Subcutaneous adipose tissue (tissue), 1 donor: ENCODE measurements at regions not wholly inside any gene's neighbourhood (a gene's known extent, or its start where the extent isn't known, plus 50 kb on each side); places are given as distances from the start of the nearest gene placed in this dataset.

ENCODE experiments used
- CTCF ChIP-seq: fragments of 450-650 bp; IDR thresholded peaks from one replicate; pipeline ENCODE4 v1.5.1; 2016; ENCODE audit warnings: low read depth, mild to moderate bottlenecking, control low read depth, antibody characterized with exemption, moderate library complexity

- peak; percentile 37 for TF ChIP-seq CTCF
Observed at GRCh38 chr20:53857723-53858236, 212.6 kb downstream of the BCAS1 start.

GRCh38 chr20:53856300-53857295 is 213.8 kb downstream of the BCAS1 start:
- TF ChIP-seq CTCF: no peak

- TF ChIP-seq CTCF: no peak
Observed at GRCh38 chr20:53855733-53856132, 214.7 kb downstream of the BCAS1 start.

- TF ChIP-seq CTCF: no peak
Observed at GRCh38 chr20:53853111-53853713, 217.2 kb downstream of the BCAS1 start.

GRCh38 chr20:53852691-53853090 is 217.7 kb downstream of the BCAS1 start:
- peak; percentile 100 for TF ChIP-seq CTCF

- no peak for TF ChIP-seq CTCF
Observed at GRCh38 chr20:53852014-53852413, 218.4 kb downstream of the BCAS1 start.

GRCh38 chr20:53850319-53850718 is 220.1 kb downstream of the BCAS1 start:
- no peak for TF ChIP-seq CTCF
